ENCODE measurements at regions not wholly inside any gene's neighbourhood (a gene's known extent, or its start where the extent isn't known, plus 50 kb on each side); places are given as distances from the start of the nearest gene placed in this dataset.
A peak's percentile ranks its signal among the peaks of the same experiment; 100 is the strongest.

DNA sequence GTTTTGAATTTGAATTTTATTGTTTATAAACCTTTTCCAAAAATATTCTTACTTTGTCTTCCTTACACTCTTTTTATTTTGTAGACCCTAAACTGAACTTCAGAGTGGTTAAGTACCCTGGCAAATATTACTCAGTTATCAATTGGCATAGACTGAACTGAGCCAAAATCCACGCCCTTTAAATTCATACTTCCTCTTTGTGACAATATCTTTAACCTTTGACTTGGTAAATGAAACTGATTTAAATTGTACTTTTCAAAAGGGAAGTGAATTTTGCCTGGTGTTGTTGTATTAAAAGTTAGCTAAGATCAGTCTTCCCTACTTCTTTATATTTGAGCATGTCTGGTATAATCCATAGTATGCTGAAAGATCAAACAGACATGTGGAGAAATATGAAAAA, 184.3 kb upstream of the USP15 start:
- DNase-seq, result no peak

DNA sequence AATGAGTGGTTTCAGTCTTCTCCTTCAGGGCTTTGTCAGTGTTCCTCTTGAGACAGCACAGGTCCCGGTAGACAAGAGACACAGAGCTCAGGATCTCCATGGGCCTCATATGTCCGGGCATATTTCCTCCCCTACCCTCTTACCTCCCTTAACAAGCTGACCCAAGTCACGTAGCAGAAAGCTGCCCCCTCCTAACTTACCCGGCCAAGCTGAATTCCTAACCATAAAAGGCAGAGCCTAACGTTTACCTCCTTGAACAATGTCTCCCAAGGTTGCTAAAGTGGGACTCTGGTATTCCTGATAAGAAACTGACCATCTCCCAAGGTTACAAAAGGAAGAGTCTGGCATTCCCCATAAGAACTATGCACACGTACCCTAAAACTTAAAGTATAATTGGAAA, 182.2 kb upstream of the USP15 start:
- DNase-seq, result no peak

DNA sequence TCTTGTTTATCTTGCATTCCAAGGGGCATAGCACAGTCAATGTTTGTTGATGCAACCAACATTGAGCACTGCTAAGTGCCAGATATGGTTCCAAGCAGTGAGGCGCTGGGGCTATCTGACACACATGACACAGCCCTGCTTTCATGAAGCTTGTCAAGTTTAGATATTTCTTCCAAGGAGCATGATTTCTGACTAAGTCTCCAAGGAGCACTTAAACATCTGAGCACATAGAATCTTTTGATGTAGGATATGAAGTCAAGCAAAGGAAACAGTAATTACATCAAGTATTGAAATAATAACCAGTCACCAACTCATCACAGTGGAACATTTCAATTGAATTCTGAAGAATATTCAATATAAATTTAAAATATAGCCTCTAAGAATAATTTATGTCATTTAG, 177.8 kb upstream of the USP15 start:
- no peak for DNase-seq

GRCh38 chr12:62098132-62098531, 162.1 kb upstream of the USP15 start:
- DNase-seq, result no peak

- no peak for DNase-seq
These were observed 156.5 kb upstream of the USP15 start for GRCh38 chr12:62103748-62104147.

- no peak for DNase-seq
These were observed 153.5 kb upstream of the USP15 start for GRCh38 chr12:62106547-62107185.

DNA sequence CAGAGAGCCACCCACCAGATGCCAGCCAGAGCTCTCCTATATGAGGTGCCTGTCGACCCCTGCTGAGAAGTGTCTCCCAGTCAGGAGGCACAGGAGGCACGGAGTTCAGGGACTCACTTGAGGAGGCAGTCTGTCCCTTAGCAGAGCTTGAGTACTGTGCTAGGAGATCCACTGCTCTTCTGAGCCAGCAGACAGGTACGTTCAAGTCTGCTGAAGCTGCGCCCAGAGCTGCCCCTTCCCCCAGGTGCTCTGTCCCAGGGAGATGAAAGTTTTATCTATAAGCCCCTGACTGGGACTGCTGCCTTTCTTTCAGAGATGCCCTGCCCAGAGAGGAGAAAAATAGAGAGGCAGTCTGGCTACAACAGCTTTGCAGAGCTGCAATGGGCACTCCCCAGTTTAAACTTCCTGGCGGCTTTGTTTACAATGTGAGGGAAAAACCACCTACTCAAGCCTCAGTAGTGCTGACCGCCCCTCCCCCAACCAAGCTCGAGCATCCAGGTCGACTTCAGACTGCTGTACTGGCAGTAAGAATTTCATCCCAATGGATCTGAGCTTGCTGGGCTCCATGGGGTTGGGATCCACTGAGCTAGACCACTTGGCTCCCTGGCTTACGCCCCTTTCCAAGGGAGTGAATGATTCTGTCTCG, 146.7 kb upstream of the USP15 start:
- no peak for DNase-seq

GRCh38 chr12:62116986-62117385, 143.2 kb upstream of the USP15 start:
- DNase-seq, result no peak

DNA sequence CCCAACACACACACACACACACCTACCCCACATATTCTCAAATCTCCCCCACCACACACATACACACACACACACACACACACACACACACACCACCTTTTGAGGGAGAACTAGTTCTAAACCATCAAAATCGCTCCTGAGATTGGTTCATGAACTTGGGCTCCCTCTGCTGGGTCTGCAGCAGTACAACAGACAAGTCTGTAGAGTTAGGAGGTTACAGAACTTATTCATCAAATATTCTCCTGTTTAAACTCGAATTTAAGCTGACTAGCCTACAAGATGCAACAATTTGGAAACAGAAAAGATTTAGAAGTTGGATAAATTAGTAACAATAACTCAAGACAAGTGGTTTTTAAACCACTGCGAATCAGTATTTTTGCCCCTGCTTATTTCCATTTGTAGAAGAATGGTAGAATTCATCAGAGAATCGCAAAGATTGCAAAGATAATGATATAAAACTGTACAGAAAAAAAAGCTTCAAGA, 136.4 kb upstream of the USP15 start:
- DNase-seq, result peak; percentile 8

GRCh38 chr12:62127516-62127915, 132.7 kb upstream of the USP15 start:
- DNase-seq, result no peak

- DNase-seq, result no peak
These were observed 131.8 kb upstream of the USP15 start for GRCh38 chr12:62128175-62128975.

GRCh38 chr12:62129291-62129690, 130.9 kb upstream of the USP15 start:
- DNase-seq, result no peak

GRCh38 chr12:62130402-62130801, 129.8 kb upstream of the USP15 start:
- DNase-seq, result no peak

DNA sequence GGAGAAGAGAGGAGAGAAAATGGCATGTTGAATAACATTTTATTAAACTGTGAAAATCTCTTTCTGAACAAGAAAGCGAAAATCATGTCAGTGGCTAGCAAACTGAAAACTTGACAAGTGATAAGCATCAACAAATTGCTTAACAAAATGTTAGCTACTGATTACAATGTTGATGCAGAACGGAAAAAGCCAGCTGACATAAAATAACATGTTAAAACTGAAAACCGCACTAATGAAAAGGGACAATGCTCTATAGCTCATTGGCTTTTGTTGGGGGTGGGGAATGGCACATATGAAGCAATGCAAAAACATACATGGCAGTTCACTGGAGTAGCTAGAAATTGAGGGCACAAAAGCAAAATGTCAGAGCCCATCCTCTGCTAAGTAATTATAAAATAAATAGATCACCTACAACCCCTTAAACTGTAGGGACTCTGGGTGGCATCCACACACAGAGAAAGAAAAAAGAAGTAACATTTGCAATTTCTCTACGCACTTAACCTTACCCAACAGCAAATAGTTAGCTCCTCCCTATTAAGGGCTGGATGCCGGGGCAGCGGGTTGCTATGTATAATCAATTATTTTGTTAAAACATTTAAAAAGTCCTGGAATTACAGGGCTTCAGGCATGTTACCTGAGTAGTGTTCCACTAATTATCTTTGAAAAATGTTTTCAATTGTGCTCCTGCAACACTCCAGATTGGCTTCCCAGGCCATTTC, 129.2 kb upstream of the USP15 start:
- no peak for DNase-seq

DNA sequence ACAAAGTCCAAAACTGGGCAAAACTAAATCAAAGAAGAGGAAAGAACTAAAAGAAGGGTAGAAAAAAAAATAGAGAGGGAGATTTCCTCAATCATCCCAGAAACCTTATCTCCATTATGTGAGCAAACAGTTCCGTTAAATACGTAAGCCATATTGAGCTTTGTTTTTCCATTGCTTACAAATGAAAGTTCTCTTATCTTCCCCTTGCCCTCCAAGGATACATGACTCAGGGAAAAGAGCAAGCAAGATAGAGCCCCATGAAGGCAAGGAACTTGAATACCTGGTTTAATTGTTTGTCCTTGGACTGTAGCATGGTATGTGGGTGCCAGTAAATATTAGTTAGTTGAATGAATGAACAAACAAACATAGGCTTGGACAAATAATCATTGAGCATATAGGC, 126.8 kb upstream of the USP15 start:
- DNase-seq, result no peak

- DNase-seq, result no peak
These were observed 124.5 kb upstream of the USP15 start for GRCh38 chr12:62135553-62136200.

GRCh38 chr12:62136496-62136895, 123.7 kb upstream of the USP15 start:
- no peak for DNase-seq

GRCh38 chr12:62138527-62138926, 121.7 kb upstream of the USP15 start:
- DNase-seq, result no peak

- no peak for DNase-seq
These were observed 113.9 kb upstream of the USP15 start for GRCh38 chr12:62146318-62146717.

- DNase-seq, result no peak
These were observed 102.2 kb upstream of the USP15 start for GRCh38 chr12:62158013-62158412.

GRCh38 chr12:62158461-62159360, 101.5 kb upstream of the USP15 start:
- no peak for DNase-seq

DNA sequence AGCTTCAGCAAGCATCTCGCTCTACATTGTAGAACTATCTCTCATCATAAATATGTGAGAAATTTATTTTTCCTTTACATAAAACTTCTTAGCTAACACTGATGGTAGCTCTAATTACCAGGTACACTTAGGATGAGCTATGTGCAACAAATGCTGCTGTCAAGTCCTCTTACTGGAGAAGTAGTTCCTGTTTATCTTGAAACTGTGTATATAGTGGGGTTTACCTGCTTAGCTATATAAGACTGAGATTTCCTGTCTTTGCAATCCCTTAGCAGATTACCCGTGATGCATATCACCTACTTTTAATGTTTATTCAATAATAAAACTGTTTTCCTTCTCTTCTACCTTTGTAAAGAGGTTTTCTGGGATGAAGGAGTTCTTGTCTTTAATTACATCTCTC, 98.0 kb upstream of the USP15 start:
- no peak for DNase-seq
